Smooth muscle cell (in vitro differentiated cells): ENCODE measurements at regions not wholly inside any gene's neighbourhood (a gene's known extent, or its start where the extent isn't known, plus 50 kb on each side); places are given as distances from the start of the nearest gene placed in this dataset.

Source experiments
- DNase-seq: peaks from one replicate; lab custom pipeline; 2025; ENCODE audit not compliant: unreplicated experiment; lab: John Stamatoyannopoulos, UW
- H2AFZ ChIP-seq: fragments of 200-600 bp; sonication (generic); 2 replicates; pipeline ENCODE4 v1.6.0; 2016; ENCODE audit warnings: antibody characterized with exemption, low read depth, mild to moderate bottlenecking
- H3F3A ChIP-seq: fragments of 200-600 bp; sonication (generic); 2 replicates; pipeline ENCODE4 v1.6.0; 2017; ENCODE audit warnings: antibody characterized with exemption, low read depth
- H3K27ac ChIP-seq: fragments of 200-600 bp; sonication (generic); 2 replicates; pipeline ENCODE4 v1.5.1; 2016; ENCODE audit warnings: low read depth, mild to moderate bottlenecking
- H3K27me3 ChIP-seq: fragments of 200-600 bp; sonication (generic); 2 replicates; pipeline ENCODE4 v1.6.1; 2016; ENCODE audit warnings: low read depth, mild to moderate bottlenecking
- H3K36me3 ChIP-seq: fragments of 200-600 bp; sonication (generic); 2 replicates; pipeline ENCODE4 v1.5.1; 2016; ENCODE audit warnings: low read depth
- H3K4me1 ChIP-seq: fragments of 200-600 bp; sonication (generic); 2 replicates; pipeline ENCODE4 v1.5.1; 2016; ENCODE audit warnings: low read depth
- H3K4me2 ChIP-seq: fragments of 200-600 bp; sonication (generic); 2 replicates; pipeline ENCODE4 v1.6.0; 2016; ENCODE audit warnings: mild to moderate bottlenecking
- H3K4me3 ChIP-seq: fragments of 200-600 bp; sonication (generic); 2 replicates; pipeline ENCODE4 v1.5.1; 2016; ENCODE audit warnings: mild to moderate bottlenecking
- H3K79me2 ChIP-seq: fragments of 200-600 bp; sonication (generic); 2 replicates; pipeline ENCODE4 v1.6.0; 2016; ENCODE audit warnings: low read depth, mild to moderate bottlenecking
- H3K9ac ChIP-seq: fragments of 200-600 bp; sonication (generic); 2 replicates; pipeline ENCODE4 v1.6.0; 2016; ENCODE audit warnings: low read depth
- H3K9me3 ChIP-seq: fragments of 200-600 bp; sonication (generic); replicated peaks from 2 replicates; pipeline ENCODE4 v1.5.1; 2016; ENCODE audit warnings: low read depth
- H4K20me1 ChIP-seq: fragments of 200-600 bp; sonication (generic); 2 replicates; pipeline ENCODE4 v1.6.0; 2016; ENCODE audit warnings: low read depth
- WGBS: methylation state at CpG from one replicate; pipeline ENCODE4 v1.1.7; 2016; ENCODE audit warnings: low lambda C conversion rate; 5-methylcytosine and 5-hydroxymethylcytosine counted together
- TF ChIP-seq, protein P1 (sequence below): fragments of 200-600 bp; sonication (generic); IDR thresholded peaks from 2 replicates; pipeline ENCODE4 v1.5.1; 2017; ENCODE audit warnings: borderline replicate concordance, mild to moderate bottlenecking, antibody characterized with exemption; ENCODE audit not compliant: insufficient read depth, poor library complexity, severe bottlenecking

DNA sequence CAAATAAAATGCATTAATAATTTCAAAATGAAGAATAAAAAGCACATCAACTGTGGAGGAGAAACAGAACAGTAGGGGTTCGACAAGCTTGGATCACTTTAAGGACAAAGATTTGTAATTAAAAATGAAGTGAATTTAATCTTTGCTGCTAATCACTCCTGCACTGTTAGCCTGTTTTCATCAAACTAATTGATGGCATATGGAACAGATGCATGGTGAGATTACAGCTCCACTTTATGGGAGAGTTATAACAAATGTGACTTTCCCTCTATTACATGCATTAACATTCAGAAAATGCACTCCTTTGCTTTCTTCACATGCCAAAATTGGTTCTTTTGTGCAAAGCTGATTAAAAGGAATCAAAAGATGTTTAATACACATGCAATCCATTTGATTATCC is 207.2 kb upstream of the C21orf91 start:
- Histone ChIP-seq H3F3A (no peaks in the 10 kb centered on the region), H4K20me1 (no peaks in the 10 kb centered on the region), H2AFZ (no peak overlapping the region), H3K9ac (no peak overlapping the region), H3K4me3 (no peak overlapping the region), H3K36me3 (no peaks in the 10 kb centered on the region), H3K27me3 (no peaks in the 10 kb centered on the region), H3K27ac (no peak overlapping the region), H3K4me2 (no peak overlapping the region), H3K4me1 (no peaks in the 10 kb centered on the region), H3K79me2 (no peaks in the 10 kb centered on the region), H3K9me3 (no peaks in the 10 kb centered on the region)
- TF ChIP-seq, protein P1, sequence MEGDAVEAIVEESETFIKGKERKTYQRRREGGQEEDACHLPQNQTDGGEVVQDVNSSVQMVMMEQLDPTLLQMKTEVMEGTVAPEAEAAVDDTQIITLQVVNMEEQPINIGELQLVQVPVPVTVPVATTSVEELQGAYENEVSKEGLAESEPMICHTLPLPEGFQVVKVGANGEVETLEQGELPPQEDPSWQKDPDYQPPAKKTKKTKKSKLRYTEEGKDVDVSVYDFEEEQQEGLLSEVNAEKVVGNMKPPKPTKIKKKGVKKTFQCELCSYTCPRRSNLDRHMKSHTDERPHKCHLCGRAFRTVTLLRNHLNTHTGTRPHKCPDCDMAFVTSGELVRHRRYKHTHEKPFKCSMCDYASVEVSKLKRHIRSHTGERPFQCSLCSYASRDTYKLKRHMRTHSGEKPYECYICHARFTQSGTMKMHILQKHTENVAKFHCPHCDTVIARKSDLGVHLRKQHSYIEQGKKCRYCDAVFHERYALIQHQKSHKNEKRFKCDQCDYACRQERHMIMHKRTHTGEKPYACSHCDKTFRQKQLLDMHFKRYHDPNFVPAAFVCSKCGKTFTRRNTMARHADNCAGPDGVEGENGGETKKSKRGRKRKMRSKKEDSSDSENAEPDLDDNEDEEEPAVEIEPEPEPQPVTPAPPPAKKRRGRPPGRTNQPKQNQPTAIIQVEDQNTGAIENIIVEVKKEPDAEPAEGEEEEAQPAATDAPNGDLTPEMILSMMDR = no peak
- no peak for DNase-seq
- WGBS = 0% methylated on average over 1 of the region's 1 CpG

DNA sequence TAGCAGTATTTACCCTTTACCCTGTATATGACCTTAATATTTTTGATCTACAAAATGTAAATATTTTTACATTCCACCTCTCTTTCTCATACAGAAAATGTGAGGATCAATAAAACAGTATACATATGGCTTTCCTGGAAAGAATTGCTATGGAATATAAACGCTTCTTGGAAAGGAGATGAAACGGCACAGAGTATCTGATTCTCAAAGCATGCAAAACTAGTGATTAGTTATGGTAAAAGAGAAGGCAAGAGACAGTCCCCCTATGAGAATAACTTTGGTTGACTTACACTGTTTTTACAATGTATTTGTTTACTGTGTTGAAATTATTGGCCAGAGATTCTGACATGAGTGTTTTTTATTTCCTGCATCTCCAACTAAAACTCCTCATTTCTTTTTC is 204.6 kb upstream of the C21orf91 start:
- Histone ChIP-seq H3K79me2 (no peaks in the 10 kb centered on the region), H3K4me2 (no peak overlapping the region), H3K4me1 (no peaks in the 10 kb centered on the region), H3K9ac (no peak overlapping the region), H4K20me1 (no peaks in the 10 kb centered on the region), H3F3A (no peaks in the 10 kb centered on the region), H2AFZ (no peak overlapping the region), H3K9me3 (no peaks in the 10 kb centered on the region), H3K4me3 (no peak overlapping the region), H3K36me3 (no peaks in the 10 kb centered on the region), H3K27ac (no peak overlapping the region), H3K27me3 (no peaks in the 10 kb centered on the region)
- WGBS = 76% methylated on average over 2 of the region's 2 CpGs
- TF ChIP-seq, protein P1 = no peak
- DNase-seq = no peak

DNA sequence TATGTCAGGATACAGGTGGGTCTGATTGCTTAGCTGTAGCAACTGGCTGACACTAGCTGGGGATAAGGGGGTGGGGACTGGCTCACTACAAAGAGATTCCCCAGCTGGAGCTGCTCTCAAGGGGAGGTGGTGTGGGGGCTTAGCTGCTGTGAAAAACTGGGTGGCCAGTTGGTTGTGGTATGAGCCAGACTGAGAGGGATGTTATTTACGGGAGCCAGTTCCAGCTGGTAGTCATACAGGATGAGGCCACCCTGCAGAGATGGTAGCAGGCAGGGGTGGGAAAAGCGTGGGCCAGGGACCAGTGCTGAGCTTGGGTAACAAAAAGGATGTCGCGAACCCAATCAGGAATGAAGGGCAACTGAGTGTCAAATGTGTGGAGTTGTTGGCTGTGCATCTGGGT is 204.0 kb upstream of the C21orf91 start:
- H3K27me3 ChIP-seq = no peaks in the 10 kb centered on the region
- no peak overlapping the region for H3K9ac ChIP-seq
- 91% methylated on average over 4 of the region's 4 CpGs for WGBS
- no peak overlapping the region for H2AFZ ChIP-seq
- no peaks in the 10 kb centered on the region for H3F3A ChIP-seq
- H3K36me3 ChIP-seq = no peaks in the 10 kb centered on the region
- TF ChIP-seq, protein P1 = no peak
- H3K27ac ChIP-seq = no peak overlapping the region
- no peak overlapping the region for H3K4me3 ChIP-seq
- H3K9me3 ChIP-seq = no peaks in the 10 kb centered on the region
- H3K79me2 ChIP-seq = no peaks in the 10 kb centered on the region
- H4K20me1 ChIP-seq = no peaks in the 10 kb centered on the region
- H3K4me1 ChIP-seq = no peaks in the 10 kb centered on the region
- DNase-seq = no peak
- no peak overlapping the region for H3K4me2 ChIP-seq

DNA sequence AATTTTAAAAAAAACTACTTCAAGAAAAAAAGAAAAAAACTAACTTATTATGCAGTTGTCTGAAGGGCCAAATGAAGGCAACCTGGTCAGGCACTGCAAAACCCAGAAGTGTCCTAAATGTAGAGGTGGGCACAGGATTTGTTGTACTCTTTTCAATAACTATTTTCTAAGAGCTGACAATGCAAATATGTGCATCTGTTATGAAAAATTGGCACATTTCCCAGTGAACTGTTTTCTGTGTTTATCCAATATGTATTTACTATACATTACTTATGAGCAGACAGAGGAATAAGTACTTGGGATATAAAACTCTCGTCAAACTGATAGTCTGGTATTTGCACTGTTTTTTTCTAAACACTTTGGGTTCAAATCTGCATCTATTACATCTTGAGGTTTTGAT is 188.0 kb upstream of the C21orf91 start:
- no peak overlapping the region for H2AFZ ChIP-seq
- H3K4me2 ChIP-seq = no peak overlapping the region
- H3K79me2 ChIP-seq = no peaks in the 10 kb centered on the region
- no peak for DNase-seq
- H3K4me1 ChIP-seq = no peaks in the 10 kb centered on the region
- TF ChIP-seq, protein P1 = no peak
- H3K27me3 ChIP-seq = no peaks in the 10 kb centered on the region
- H3K4me3 ChIP-seq = no peak overlapping the region
- H3K9me3 ChIP-seq = no peaks in the 10 kb centered on the region
- H3K36me3 ChIP-seq = no peaks in the 10 kb centered on the region
- H3F3A ChIP-seq = no peaks in the 10 kb centered on the region
- WGBS = 88% methylated on average over 1 of the region's 1 CpG
- H3K27ac ChIP-seq = no peak overlapping the region
- H4K20me1 ChIP-seq = no peaks in the 10 kb centered on the region
- no peak overlapping the region for H3K9ac ChIP-seq
